ENCODE measurements at regions not wholly inside any gene's neighbourhood (a gene's known extent, or its start where the extent isn't known, plus 50 kb on each side); places are given as distances from the start of the nearest gene placed in this dataset.

DNA sequence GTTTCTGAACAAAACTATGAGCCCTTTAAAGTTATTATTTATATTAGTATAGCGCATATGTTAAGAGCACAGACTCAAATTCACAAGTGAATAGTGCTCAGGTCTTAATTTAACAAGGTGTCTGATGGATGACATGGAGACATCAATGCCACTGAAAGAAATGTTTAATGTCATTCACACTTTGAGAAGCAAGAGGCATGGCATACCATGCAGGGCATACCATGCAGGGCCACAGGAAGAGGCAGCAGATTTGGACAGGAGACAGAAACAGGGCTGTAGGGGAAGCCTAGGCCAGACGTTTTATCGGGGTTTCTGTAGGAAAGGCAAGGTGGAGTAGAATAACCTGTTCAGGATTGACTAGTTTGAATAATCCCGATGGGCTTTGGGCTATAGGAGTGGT lies 150.2 kb upstream of the KCNH8 start:
- TF ChIP-seq, protein P1, sequence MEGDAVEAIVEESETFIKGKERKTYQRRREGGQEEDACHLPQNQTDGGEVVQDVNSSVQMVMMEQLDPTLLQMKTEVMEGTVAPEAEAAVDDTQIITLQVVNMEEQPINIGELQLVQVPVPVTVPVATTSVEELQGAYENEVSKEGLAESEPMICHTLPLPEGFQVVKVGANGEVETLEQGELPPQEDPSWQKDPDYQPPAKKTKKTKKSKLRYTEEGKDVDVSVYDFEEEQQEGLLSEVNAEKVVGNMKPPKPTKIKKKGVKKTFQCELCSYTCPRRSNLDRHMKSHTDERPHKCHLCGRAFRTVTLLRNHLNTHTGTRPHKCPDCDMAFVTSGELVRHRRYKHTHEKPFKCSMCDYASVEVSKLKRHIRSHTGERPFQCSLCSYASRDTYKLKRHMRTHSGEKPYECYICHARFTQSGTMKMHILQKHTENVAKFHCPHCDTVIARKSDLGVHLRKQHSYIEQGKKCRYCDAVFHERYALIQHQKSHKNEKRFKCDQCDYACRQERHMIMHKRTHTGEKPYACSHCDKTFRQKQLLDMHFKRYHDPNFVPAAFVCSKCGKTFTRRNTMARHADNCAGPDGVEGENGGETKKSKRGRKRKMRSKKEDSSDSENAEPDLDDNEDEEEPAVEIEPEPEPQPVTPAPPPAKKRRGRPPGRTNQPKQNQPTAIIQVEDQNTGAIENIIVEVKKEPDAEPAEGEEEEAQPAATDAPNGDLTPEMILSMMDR (IDR thresholded peaks at IDR 0.05): no peak
- TF ChIP-seq ZFX (IDR thresholded peaks at IDR 0.05; ENCODE audit: borderline replicate concordance): no peak
